SK-N-SH treated with all-trans-retinoic acid at 6 μM for 48 hours (cell line): ENCODE measurements at regions not wholly inside any gene's neighbourhood (a gene's known extent, or its start where the extent isn't known, plus 50 kb on each side); places are given as distances from the start of the nearest gene placed in this dataset.

Source experiments
- ATAC-seq: fragments of 200-7000 bp; cut with Tn5 transposase; 3 replicates; pipeline ENCODE4 v1.9.1; 2020; ENCODE audit warnings: mild to moderate bottlenecking, moderate library complexity
- BACH2 ChIP-seq: fragments of 250-450 bp; sonication (Bioruptor Pico); IDR thresholded peaks from 2 replicates; pipeline ENCODE4 v1.9.0; 2021; ENCODE audit warnings: mild to moderate bottlenecking, borderline replicate concordance
- CSDC2 ChIP-seq: fragments of 250-450 bp; sonication (Bioruptor Pico); IDR thresholded peaks from 2 replicates; pipeline ENCODE4 v1.5.0; 2020; ENCODE audit warnings: mild to moderate bottlenecking, moderate library complexity
- CSRNP3 ChIP-seq: fragments of 250-450 bp; sonication (Bioruptor Pico); IDR thresholded peaks from 2 replicates; pipeline ENCODE4 v1.5.1; 2021; ENCODE audit warnings: mild to moderate bottlenecking, moderate library complexity
- ESRRG ChIP-seq: fragments of 250-450 bp; sonication (Bioruptor Pico); IDR thresholded peaks from 2 replicates; pipeline ENCODE4 v1.6.1; 2021; ENCODE audit warnings: mild to moderate bottlenecking
- GLIS3 ChIP-seq: fragments of 250-450 bp; sonication (Bioruptor Pico); IDR thresholded peaks from 2 replicates; pipeline ENCODE4 v1.5.0; 2020; ENCODE audit warnings: mild to moderate bottlenecking, moderate library complexity
- ISL1 ChIP-seq: fragments of 250-450 bp; sonication (Bioruptor Pico); IDR thresholded peaks from 2 replicates; pipeline ENCODE4 v2.1.2; 2022; ENCODE audit warnings: mild to moderate bottlenecking, moderate library complexity
- OSR1 ChIP-seq: fragments of 250-450 bp; sonication (Bioruptor Pico); IDR thresholded peaks from 2 replicates; pipeline ENCODE4 v1.8.0; 2022; ENCODE audit warnings: moderate library complexity, mild to moderate bottlenecking, inconsistent platforms
- POU6F1 ChIP-seq: fragments of 250-450 bp; sonication (Bioruptor Pico); IDR thresholded peaks from 2 replicates; pipeline ENCODE4 v1.8.0; 2021; ENCODE audit warnings: low read depth, mild to moderate bottlenecking, moderate library complexity, borderline replicate concordance
- PPARA ChIP-seq: fragments of 250-450 bp; sonication (Bioruptor Pico); IDR thresholded peaks from 2 replicates; pipeline ENCODE4 v1.5.0; 2020; ENCODE audit warnings: mild to moderate bottlenecking, borderline replicate concordance
- RARB ChIP-seq: fragments of 250-450 bp; sonication (Bioruptor Pico); IDR thresholded peaks from 2 replicates; pipeline ENCODE4 v1.8.0; 2021; ENCODE audit warnings: mild to moderate bottlenecking, moderate library complexity
- SNAI2 ChIP-seq: fragments of 250-450 bp; sonication (Bioruptor Pico); IDR thresholded peaks from 2 replicates; pipeline ENCODE4 v1.5.0; 2020; ENCODE audit warnings: mild to moderate bottlenecking, moderate library complexity
- TCF4 ChIP-seq: fragments of 250-450 bp; sonication (Bioruptor Pico); IDR thresholded peaks from 2 replicates; pipeline ENCODE4 v1.8.0; 2021; ENCODE audit warnings: mild to moderate bottlenecking, moderate library complexity, borderline replicate concordance
- TOX ChIP-seq: fragments of 250-450 bp; sonication (Bioruptor Pico); IDR thresholded peaks from 2 replicates; pipeline ENCODE4 v1.8.0; 2021; ENCODE audit warnings: mild to moderate bottlenecking, moderate library complexity, borderline replicate concordance
- ZC3H10 ChIP-seq: fragments of 250-450 bp; sonication (Bioruptor Pico); IDR thresholded peaks from 2 replicates; pipeline ENCODE4 v1.5.1; 2021; ENCODE audit warnings: mild to moderate bottlenecking, moderate library complexity
- ZFP3 ChIP-seq: fragments of 250-450 bp; sonication (Bioruptor Pico); IDR thresholded peaks from 2 replicates; pipeline ENCODE4 v1.5.0; 2020; ENCODE audit warnings: mild to moderate bottlenecking, moderate library complexity
- ZFP30 ChIP-seq: fragments of 450-650 bp; formaldehyde crosslinking; IDR thresholded peaks from 2 replicates; pipeline ENCODE4 v1.5.0; 2022; ENCODE audit warnings: mild to moderate bottlenecking, moderate library complexity
- ZNF565 ChIP-seq: fragments of 450-650 bp; formaldehyde crosslinking; conservative IDR thresholded peaks from 2 replicates; pipeline ENCODE4 v1.5.0; 2020; ENCODE audit warnings: low read depth, mild to moderate bottlenecking, moderate library complexity
- ZNF70 ChIP-seq: fragments of 450-650 bp; formaldehyde crosslinking; IDR thresholded peaks from 2 replicates; pipeline ENCODE4 v1.5.0; 2020; ENCODE audit warnings: mild to moderate bottlenecking, moderate library complexity
- ZNF8 ChIP-seq: fragments of 450-650 bp; formaldehyde crosslinking; IDR thresholded peaks from 2 replicates; pipeline ENCODE4 v1.5.0; 2020; ENCODE audit warnings: mild to moderate bottlenecking, moderate library complexity
- TF ChIP-seq, protein P1 (sequence below): fragments of 250-450 bp; sonication (Bioruptor Pico); IDR thresholded peaks from 2 replicates; pipeline ENCODE4 v1.8.0; 2020; ENCODE audit warnings: mild to moderate bottlenecking, moderate library complexity, borderline replicate concordance
- TF ChIP-seq, protein P2 (sequence below): fragments of 250-450 bp; sonication (Bioruptor Pico); IDR thresholded peaks from 2 replicates; pipeline ENCODE4 v1.5.0; 2020; ENCODE audit warnings: mild to moderate bottlenecking, moderate library complexity
- TF ChIP-seq, protein P3 (sequence below): fragments of 250-450 bp; sonication (Bioruptor Pico); IDR thresholded peaks from 2 replicates; pipeline ENCODE4 v1.5.1; 2020; ENCODE audit warnings: low read depth, mild to moderate bottlenecking, moderate library complexity

GRCh38 chr10:20976390-20976789 is 79.3 kb upstream of the NEBL start:
- ATAC-seq: no peak
- no peak for TF ChIP-seq ESRRG (CRISPR knock-in tag)
- TF ChIP-seq ISL1: no peak
- no peak for TF ChIP-seq TCF4 (CRISPR knock-in tag)
- TF ChIP-seq GLIS3 (CRISPR knock-in tag): no peak
- TF ChIP-seq ZC3H10 (CRISPR knock-in tag): no peak
- TF ChIP-seq RARB (CRISPR knock-in tag): no peak
- no peak for TF ChIP-seq BACH2
- TF ChIP-seq ZNF8: no peak
- no peak for TF ChIP-seq ZFP30 (CRISPR knock-in tag)
- no peak for TF ChIP-seq ZNF565
- TF ChIP-seq ZNF70 (CRISPR knock-in tag): no peak
- no peak for TF ChIP-seq CSDC2
- TF ChIP-seq ZFP3 (CRISPR knock-in tag): no peak
- TF ChIP-seq OSR1 (CRISPR knock-in tag): no peak
- TF ChIP-seq CSRNP3 (CRISPR knock-in tag): no peak
- TF ChIP-seq SNAI2 (CRISPR knock-in tag): no peak
- no peak for TF ChIP-seq PPARA (CRISPR knock-in tag)
- TF ChIP-seq, protein P1, sequence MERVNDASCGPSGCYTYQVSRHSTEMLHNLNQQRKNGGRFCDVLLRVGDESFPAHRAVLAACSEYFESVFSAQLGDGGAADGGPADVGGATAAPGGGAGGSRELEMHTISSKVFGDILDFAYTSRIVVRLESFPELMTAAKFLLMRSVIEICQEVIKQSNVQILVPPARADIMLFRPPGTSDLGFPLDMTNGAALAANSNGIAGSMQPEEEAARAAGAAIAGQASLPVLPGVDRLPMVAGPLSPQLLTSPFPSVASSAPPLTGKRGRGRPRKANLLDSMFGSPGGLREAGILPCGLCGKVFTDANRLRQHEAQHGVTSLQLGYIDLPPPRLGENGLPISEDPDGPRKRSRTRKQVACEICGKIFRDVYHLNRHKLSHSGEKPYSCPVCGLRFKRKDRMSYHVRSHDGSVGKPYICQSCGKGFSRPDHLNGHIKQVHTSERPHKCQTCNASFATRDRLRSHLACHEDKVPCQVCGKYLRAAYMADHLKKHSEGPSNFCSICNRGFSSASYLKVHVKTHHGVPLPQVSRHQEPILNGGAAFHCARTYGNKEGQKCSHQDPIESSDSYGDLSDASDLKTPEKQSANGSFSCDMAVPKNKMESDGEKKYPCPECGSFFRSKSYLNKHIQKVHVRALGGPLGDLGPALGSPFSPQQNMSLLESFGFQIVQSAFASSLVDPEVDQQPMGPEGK (CRISPR knock-in tag): no peak
- no peak for TF ChIP-seq TOX (CRISPR knock-in tag)

DNA sequence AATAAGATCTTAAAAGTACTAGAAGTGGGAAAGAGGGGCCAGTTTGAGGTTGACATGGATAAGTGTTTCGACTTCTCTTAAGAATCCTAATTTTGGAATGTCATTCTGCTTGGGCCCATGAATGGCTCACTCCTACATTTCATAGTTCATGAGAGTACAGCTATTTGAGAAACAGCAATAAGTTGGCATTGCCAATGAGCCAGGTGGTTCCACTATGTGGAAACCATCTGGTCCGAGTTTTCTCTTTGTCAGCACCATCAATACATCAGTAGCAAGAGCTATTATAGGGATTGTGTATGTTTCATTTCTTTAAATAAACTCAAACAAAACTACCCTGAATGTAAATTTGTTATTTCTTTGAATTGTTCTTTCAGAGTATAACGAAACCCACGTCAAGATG is 78.1 kb upstream of the NEBL start:
- TF ChIP-seq, protein P2, sequence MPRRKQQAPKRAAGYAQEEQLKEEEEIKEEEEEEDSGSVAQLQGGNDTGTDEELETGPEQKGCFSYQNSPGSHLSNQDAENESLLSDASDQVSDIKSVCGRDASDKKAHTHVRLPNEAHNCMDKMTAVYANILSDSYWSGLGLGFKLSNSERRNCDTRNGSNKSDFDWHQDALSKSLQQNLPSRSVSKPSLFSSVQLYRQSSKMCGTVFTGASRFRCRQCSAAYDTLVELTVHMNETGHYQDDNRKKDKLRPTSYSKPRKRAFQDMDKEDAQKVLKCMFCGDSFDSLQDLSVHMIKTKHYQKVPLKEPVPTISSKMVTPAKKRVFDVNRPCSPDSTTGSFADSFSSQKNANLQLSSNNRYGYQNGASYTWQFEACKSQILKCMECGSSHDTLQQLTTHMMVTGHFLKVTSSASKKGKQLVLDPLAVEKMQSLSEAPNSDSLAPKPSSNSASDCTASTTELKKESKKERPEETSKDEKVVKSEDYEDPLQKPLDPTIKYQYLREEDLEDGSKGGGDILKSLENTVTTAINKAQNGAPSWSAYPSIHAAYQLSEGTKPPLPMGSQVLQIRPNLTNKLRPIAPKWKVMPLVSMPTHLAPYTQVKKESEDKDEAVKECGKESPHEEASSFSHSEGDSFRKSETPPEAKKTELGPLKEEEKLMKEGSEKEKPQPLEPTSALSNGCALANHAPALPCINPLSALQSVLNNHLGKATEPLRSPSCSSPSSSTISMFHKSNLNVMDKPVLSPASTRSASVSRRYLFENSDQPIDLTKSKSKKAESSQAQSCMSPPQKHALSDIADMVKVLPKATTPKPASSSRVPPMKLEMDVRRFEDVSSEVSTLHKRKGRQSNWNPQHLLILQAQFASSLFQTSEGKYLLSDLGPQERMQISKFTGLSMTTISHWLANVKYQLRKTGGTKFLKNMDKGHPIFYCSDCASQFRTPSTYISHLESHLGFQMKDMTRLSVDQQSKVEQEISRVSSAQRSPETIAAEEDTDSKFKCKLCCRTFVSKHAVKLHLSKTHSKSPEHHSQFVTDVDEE (CRISPR knock-in tag): no peak
- TF ChIP-seq CSRNP3 (CRISPR knock-in tag) (no peak), TCF4 (CRISPR knock-in tag) (no peak), ZC3H10 (CRISPR knock-in tag) (no peak), ZFP30 (CRISPR knock-in tag) (no peak), CSDC2 (no peak), ZNF70 (CRISPR knock-in tag) (no peak), PPARA (CRISPR knock-in tag) (no peak), POU6F1 (CRISPR knock-in tag) (no peak), ZNF8 (no peak)
- TF ChIP-seq, protein P1 (CRISPR knock-in tag): no peak
- TF ChIP-seq, protein P3, sequence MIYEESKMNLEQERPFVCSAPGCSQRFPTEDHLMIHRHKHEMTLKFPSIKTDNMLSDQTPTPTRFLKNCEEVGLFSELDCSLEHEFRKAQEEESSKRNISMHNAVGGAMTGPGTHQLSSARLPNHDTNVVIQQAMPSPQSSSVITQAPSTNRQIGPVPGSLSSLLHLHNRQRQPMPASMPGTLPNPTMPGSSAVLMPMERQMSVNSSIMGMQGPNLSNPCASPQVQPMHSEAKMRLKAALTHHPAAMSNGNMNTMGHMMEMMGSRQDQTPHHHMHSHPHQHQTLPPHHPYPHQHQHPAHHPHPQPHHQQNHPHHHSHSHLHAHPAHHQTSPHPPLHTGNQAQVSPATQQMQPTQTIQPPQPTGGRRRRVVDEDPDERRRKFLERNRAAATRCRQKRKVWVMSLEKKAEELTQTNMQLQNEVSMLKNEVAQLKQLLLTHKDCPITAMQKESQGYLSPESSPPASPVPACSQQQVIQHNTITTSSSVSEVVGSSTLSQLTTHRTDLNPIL (CRISPR knock-in tag): no peak
- TF ChIP-seq, all 23 proteins: peak for 0
- ATAC-seq: no peak
